ENCODE measurements at regions not wholly inside any gene's neighbourhood (a gene's known extent, or its start where the extent isn't known, plus 50 kb on each side); places are given as distances from the start of the nearest gene placed in this dataset.
"Not testable (repeated sequence)": the region's sequence is repeated elsewhere in the genome, so short reads cannot be mapped to it uniquely, and the experiment has no call there.

DNA sequence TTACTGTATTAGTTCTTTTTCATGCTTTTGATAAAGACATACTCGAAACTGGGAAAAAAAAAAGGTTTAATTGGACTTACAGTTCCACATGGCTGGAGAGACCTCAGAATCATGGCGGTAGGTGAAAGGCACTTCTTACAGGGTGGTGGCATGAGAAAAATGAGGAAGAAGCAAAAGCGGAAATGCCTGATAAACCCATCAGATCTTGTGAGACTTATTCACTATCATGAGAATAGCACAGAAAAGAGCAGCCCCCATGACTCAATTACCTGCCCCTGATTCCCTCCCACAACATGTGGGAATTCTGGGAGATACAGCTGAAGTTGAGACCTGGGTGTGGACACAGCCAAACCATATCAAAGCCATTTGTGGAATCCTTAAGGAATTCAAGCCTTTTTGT lies 1238.9 kb downstream of the ADGRL3 start:
- Histone ChIP-seq H3K36me3 (no peaks in the 10 kb centered on the region), H3K9me3 (peaks cover 0 to 8% of the 10 kb centered on the region in 2 donors), H3K4me1 (no peaks in the 10 kb centered on the region), H3K27me3 (no peaks in the 10 kb centered on the region), H3K27ac (no peak overlapping the region), H3K4me3 (no peak overlapping the region)
- intact Hi-C loops (cut with DNase I; ENCODE audit: low total_unique reads) = no loop called here
- no peak for TF ChIP-seq POLR2AphosphoS5 (IDR thresholded peaks at IDR 0.05)
- TF ChIP-seq, protein P1, sequence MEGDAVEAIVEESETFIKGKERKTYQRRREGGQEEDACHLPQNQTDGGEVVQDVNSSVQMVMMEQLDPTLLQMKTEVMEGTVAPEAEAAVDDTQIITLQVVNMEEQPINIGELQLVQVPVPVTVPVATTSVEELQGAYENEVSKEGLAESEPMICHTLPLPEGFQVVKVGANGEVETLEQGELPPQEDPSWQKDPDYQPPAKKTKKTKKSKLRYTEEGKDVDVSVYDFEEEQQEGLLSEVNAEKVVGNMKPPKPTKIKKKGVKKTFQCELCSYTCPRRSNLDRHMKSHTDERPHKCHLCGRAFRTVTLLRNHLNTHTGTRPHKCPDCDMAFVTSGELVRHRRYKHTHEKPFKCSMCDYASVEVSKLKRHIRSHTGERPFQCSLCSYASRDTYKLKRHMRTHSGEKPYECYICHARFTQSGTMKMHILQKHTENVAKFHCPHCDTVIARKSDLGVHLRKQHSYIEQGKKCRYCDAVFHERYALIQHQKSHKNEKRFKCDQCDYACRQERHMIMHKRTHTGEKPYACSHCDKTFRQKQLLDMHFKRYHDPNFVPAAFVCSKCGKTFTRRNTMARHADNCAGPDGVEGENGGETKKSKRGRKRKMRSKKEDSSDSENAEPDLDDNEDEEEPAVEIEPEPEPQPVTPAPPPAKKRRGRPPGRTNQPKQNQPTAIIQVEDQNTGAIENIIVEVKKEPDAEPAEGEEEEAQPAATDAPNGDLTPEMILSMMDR (IDR thresholded peaks at IDR 0.05) = no peak
- no peak for TF ChIP-seq POLR2A (IDR thresholded peaks at IDR 0.05)
- no peak for DNase-seq (ENCODE audit: low spot score in 2 of 2)

DNA sequence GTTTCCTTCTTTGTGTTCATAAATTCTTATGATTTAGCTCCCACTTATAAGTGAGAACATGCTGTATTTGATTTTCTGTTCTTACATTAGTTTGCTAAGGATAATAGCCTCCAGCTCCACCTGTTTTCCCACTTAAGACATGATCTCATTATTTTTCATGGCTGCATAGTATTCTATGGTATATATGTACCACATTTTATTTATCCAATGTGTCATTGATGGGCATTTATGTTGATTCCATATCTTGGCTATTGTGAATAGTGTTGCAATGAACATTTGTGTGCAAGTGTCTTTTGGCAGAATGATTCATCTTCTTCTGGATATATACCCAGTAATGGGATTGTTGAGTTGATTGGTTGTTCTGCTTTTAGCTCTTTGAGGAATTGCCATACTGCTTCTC lies 1234.8 kb downstream of the ADGRL3 start:
- TF ChIP-seq POLR2A (IDR thresholded peaks at IDR 0.05) (no peak), POLR2AphosphoS5 (IDR thresholded peaks at IDR 0.05) (no peak)
- TF ChIP-seq, protein P1 (IDR thresholded peaks at IDR 0.05) = no peak
- Histone ChIP-seq H3K27me3 (no peaks in the 10 kb centered on the region), H3K27ac (no peak overlapping the region), H3K4me3 (no peak overlapping the region), H3K4me1 (no peaks in the 10 kb centered on the region), H3K9me3 (no peaks in the 10 kb centered on the region), H3K36me3 (no peaks in the 10 kb centered on the region)
- intact Hi-C loops (cut with DNase I; ENCODE audit: low total_unique reads) = no loop called here
- DNase-seq (ENCODE audit: low spot score in 2 of 2) = no peak

DNA sequence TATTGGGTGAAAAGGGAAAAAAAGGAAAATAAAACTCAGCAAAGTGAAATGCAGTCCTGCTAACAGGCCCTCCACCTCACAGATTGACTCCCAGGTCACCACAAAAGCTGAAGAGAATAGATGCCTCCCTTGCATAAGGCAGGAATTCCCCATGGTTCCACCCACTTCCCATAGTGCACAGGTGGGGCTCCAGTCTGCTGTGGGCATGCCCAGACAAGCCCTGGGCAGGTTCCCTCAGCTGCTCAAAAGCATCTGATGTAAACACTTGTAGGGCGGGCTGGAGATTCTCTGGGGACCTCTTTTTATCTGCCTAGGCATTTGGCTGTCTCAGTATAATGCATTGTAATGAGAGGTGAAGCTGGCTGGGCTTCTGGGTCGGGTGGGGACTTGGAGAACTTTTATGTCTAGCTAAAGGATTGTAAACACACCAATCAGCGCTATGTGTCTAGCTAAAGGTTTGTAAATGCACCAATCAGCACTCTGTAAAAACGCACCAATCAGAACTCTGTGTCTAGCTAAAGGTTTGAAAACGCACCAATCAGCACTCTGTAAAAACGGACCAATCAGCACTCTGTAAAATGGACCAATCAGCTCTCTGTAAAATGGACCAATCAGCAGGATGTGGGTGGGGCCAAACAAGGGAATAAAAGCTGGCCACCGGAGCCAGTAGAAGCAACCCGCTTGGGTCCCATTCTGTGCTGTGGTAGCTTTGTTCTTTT lies 1231.5 kb downstream of the ADGRL3 start:
- H3K4me3 ChIP-seq; H3K27ac ChIP-seq; intact Hi-C loops (cut with DNase I; ENCODE audit: low total_unique reads); DNase-seq (ENCODE audit: low spot score in 2 of 2); H3K27me3 ChIP-seq; H3K4me1 ChIP-seq; H3K36me3 ChIP-seq; H3K9me3 ChIP-seq: not testable (repeated sequence)

DNA sequence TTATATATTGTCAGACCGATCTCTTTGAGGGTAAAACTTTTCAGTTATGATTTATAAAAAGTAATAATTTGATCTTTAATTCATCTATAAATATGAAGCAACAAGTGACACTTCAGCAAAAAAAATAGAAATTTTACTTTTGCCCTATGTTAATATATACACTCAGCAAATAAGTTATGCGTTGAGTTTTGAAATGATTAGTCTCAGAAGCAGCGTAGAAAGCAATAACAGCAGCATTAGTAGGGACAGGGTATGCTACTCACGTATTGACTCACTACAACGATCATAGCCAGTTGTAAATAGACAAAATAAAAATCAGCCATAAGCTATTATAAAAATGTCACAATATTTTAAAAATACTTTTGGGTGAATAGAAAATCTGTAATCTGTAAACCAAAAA lies 1229.2 kb downstream of the ADGRL3 start:
- H3K4me1 ChIP-seq = no peaks in the 10 kb centered on the region
- no peak overlapping the region for H3K4me3 ChIP-seq
- H3K27ac ChIP-seq = no peak overlapping the region
- TF ChIP-seq, protein P1 (IDR thresholded peaks at IDR 0.05) = no peak
- TF ChIP-seq POLR2A (IDR thresholded peaks at IDR 0.05) = no peak
- no peak for TF ChIP-seq POLR2AphosphoS5 (IDR thresholded peaks at IDR 0.05)
- DNase-seq (ENCODE audit: low spot score in 2 of 2) = no peak
- no peaks in the 10 kb centered on the region for H3K27me3 ChIP-seq
- H3K9me3 ChIP-seq = no peaks in the 10 kb centered on the region
- intact Hi-C loops (cut with DNase I; ENCODE audit: low total_unique reads) = no loop called here
- no peaks in the 10 kb centered on the region for H3K36me3 ChIP-seq

DNA sequence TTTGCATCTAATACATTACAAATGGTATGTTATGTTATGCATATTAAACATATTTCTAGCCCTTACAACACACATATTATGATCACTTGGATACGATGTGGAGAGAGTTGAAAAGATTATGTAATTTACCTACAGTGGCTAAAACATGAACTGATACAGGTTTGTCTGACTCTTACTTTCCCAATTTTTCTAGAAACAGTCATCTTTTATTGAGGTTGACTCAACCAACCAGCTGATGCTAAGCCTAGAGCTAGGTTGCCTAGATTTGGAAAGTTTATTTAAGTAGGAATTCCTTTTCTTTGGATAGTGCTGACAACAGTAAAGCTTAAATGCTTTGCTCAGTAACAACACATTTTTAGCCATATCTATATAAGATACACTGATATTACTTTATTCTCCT lies 1215.1 kb downstream of the ADGRL3 start:
- intact Hi-C loops (cut with DNase I; ENCODE audit: low total_unique reads) = no loop called here
- Histone ChIP-seq H3K4me1 (no peaks in the 10 kb centered on the region), H3K36me3 (no peaks in the 10 kb centered on the region), H3K4me3 (no peak overlapping the region), H3K27me3 (no peaks in the 10 kb centered on the region), H3K9me3 (no peaks in the 10 kb centered on the region), H3K27ac (no peak overlapping the region)
- DNase-seq (ENCODE audit: low spot score in 2 of 2) = no peak
- TF ChIP-seq POLR2AphosphoS5 (IDR thresholded peaks at IDR 0.05) (no peak), POLR2A (IDR thresholded peaks at IDR 0.05) (no peak)
- TF ChIP-seq, protein P1 (IDR thresholded peaks at IDR 0.05) = no peak

DNA sequence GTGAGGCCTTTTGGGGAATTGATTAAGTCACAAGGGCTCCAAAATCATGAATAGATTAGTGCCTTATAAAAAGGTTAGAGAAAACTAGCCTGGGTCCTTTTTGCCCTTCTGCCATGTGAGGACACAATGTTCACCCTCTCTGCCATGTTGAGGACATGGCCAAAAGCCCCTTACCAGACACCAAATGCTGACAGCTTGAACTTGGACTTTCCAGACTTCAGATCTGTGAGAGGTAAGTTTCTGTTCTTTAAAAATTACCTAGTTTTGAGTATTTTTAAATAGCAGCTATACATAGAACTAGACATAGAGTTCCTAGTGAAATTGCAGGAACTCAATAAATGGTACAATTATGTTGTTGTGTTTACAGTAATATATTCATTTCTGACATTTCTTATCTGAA lies 1214.4 kb downstream of the ADGRL3 start:
- no peaks in the 10 kb centered on the region for H3K4me1 ChIP-seq
- TF ChIP-seq POLR2AphosphoS5 (IDR thresholded peaks at IDR 0.05) = no peak
- no peak for TF ChIP-seq POLR2A (IDR thresholded peaks at IDR 0.05)
- TF ChIP-seq, protein P1 (IDR thresholded peaks at IDR 0.05) = no peak
- no peak overlapping the region for H3K4me3 ChIP-seq
- H3K27me3 ChIP-seq = no peaks in the 10 kb centered on the region
- H3K9me3 ChIP-seq = no peaks in the 10 kb centered on the region
- no peak for DNase-seq (ENCODE audit: low spot score in 2 of 2)
- intact Hi-C loops (cut with DNase I; ENCODE audit: low total_unique reads) = no loop called here
- H3K27ac ChIP-seq = no peak overlapping the region
- H3K36me3 ChIP-seq = no peaks in the 10 kb centered on the region
